ENCODE measurements at regions not wholly inside any gene's neighbourhood (a gene's known extent, or its start where the extent isn't known, plus 50 kb on each side); places are given as distances from the start of the nearest gene placed in this dataset.

DNA sequence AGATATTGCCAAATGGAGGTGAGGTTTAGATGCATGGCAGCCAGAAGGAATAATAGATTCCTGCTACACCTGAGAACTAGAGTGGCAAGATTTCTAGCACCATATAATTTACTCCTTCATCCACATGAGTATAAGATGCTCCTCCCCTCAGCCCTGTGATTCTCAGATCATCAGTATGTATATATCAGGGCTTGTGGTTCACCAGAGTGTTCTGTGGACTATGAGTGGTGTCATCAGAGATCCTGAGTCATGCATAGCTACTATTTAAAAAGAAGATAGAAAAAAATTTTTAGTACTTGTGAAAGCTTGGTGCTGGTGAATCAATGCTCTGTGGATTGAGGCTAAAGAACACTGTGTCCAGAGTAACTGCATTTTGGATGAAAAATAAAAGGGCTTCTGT, 285.9 kb downstream of the BMP4 start:
- DNase-seq (ENCODE audit: low spot score), result peak; percentile 26
- no peak overlapping the region for H3K27ac ChIP-seq
- ChIA-PET POLR2A (ENCODE audit: low non-redundant PET) (no interaction called here), CTCF (interaction anchor here (0.6 kb wide), 1 partner anchor 434 kb away, joined by 4 read pairs; no protein-coding TSS in a partner anchor)
- TF ChIP-seq, protein P1, sequence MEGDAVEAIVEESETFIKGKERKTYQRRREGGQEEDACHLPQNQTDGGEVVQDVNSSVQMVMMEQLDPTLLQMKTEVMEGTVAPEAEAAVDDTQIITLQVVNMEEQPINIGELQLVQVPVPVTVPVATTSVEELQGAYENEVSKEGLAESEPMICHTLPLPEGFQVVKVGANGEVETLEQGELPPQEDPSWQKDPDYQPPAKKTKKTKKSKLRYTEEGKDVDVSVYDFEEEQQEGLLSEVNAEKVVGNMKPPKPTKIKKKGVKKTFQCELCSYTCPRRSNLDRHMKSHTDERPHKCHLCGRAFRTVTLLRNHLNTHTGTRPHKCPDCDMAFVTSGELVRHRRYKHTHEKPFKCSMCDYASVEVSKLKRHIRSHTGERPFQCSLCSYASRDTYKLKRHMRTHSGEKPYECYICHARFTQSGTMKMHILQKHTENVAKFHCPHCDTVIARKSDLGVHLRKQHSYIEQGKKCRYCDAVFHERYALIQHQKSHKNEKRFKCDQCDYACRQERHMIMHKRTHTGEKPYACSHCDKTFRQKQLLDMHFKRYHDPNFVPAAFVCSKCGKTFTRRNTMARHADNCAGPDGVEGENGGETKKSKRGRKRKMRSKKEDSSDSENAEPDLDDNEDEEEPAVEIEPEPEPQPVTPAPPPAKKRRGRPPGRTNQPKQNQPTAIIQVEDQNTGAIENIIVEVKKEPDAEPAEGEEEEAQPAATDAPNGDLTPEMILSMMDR (conservative IDR thresholded peaks at IDR 0.05; ENCODE audit: low read depth), result no peak

- no peak overlapping the region for H3K27ac ChIP-seq
- ChIA-PET POLR2A (ENCODE audit: low non-redundant PET) (no interaction called here), CTCF (interaction anchor here (0.5 kb wide), 1 partner anchor 41 kb away, joined by 3 read pairs; no protein-coding TSS in a partner anchor)
- no peak for DNase-seq (ENCODE audit: low spot score)
- TF ChIP-seq, protein P1 (conservative IDR thresholded peaks at IDR 0.05; ENCODE audit: low read depth), result no peak
Observed at GRCh38 chr14:53668897-53669296, 287.7 kb downstream of the BMP4 start.

DNA sequence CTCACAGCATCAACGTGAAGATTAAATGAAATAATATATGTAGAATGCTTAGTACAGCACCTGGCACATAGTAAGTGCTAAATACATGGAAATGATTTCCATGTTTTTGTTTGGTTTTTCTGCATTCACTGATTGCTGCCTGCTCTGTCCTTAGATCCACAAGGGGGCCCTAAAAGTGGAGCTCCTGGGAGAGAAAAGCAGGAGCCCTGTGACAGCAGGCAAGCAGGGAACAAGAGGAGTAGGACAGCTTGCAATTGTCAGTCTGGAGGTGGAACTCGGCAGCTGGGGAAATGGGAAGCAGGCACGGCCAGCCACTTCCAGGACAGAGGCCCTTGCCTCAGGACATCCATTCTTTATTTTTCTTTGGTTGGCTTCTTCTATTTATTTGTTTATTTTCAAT, 292.9 kb downstream of the BMP4 start:
- DNase-seq (ENCODE audit: low spot score), result no peak
- POLR2A ChIA-PET (ENCODE audit: low non-redundant PET), result no interaction called here

GRCh38 chr14:53655080-53655785, 301.4 kb downstream of the BMP4 start:
- DNase-seq (ENCODE audit: low spot score), result no peak
- TF ChIP-seq, protein P1 (conservative IDR thresholded peaks at IDR 0.05; ENCODE audit: low read depth), result no peak
- POLR2A ChIA-PET (ENCODE audit: low non-redundant PET), result no interaction called here
- CTCF ChIA-PET, result no interaction called here
- H3K27ac ChIP-seq, result no peak overlapping the region

More for the DNA sequence above, 292.9 kb downstream of the BMP4 start:
- CTCF ChIA-PET, result no interaction called here
- TF ChIP-seq, protein P1 (conservative IDR thresholded peaks at IDR 0.05; ENCODE audit: low read depth), result no peak
- H3K27ac ChIP-seq, result no peak overlapping the region

GRCh38 chr14:53652068-53652467, 304.6 kb downstream of the BMP4 start:
- POLR2A ChIA-PET (ENCODE audit: low non-redundant PET), result no interaction called here
- H3K27ac ChIP-seq, result no peak overlapping the region
- TF ChIP-seq, protein P1 (conservative IDR thresholded peaks at IDR 0.05; ENCODE audit: low read depth), result no peak
- CTCF ChIA-PET, result no interaction called here
- DNase-seq (ENCODE audit: low spot score), result no peak

GRCh38 chr14:53651096-53651740, 305.4 kb downstream of the BMP4 start:
- H3K27ac ChIP-seq, result no peak overlapping the region
- TF ChIP-seq, protein P1 (conservative IDR thresholded peaks at IDR 0.05; ENCODE audit: low read depth), result no peak
- DNase-seq (ENCODE audit: low spot score), result no peak
- CTCF ChIA-PET, result no interaction called here
- POLR2A ChIA-PET (ENCODE audit: low non-redundant PET), result no interaction called here
